ACC112 (cell line): ENCODE measurements at regions not wholly inside any gene's neighbourhood (a gene's known extent, or its start where the extent isn't known, plus 50 kb on each side); places are given as distances from the start of the nearest gene placed in this dataset.

Source experiments
- H2AFZ ChIP-seq: fragments of 200-600 bp; sonication (generic); one replicate; pipeline ENCODE4 v1.6.0; 2017; ENCODE audit warnings: antibody characterized with exemption, low read length; ENCODE audit not compliant: unreplicated experiment
- H3K27ac ChIP-seq: fragments of 200-600 bp; sonication (generic); 2 replicates; pipeline ENCODE4 v1.5.1; 2014; ENCODE audit warnings: low read depth, mild to moderate bottlenecking, antibody characterized with exemption, low read length, moderate library complexity
- H3K27me3 ChIP-seq: fragments of 200-600 bp; sonication (generic); 2 replicates; pipeline ENCODE4 v1.6.1; 2014; ENCODE audit warnings: mild to moderate bottlenecking, antibody characterized with exemption, low read length, moderate library complexity, mixed read lengths; ENCODE audit not compliant: insufficient read depth
- H3K36me3 ChIP-seq: fragments of 200-600 bp; sonication (generic); 2 replicates; pipeline ENCODE4 v1.6.1; 2016; ENCODE audit warnings: mild to moderate bottlenecking, antibody characterized with exemption, low read length, moderate library complexity, mixed read lengths; ENCODE audit not compliant: insufficient read depth
- H3K4me1 ChIP-seq: fragments of 200-600 bp; sonication (generic); one replicate; pipeline ENCODE4 v1.6.1; 2016; ENCODE audit warnings: low read length, mixed read lengths; ENCODE audit not compliant: insufficient read depth, unreplicated experiment, control insufficient read depth
- H3K4me3 ChIP-seq: fragments of 200-600 bp; sonication (generic); 2 replicates; pipeline ENCODE4 v1.5.1; 2014; ENCODE audit warnings: mild to moderate bottlenecking, low read depth, low read length
- H3K79me2 ChIP-seq: fragments of 200-600 bp; sonication (generic); one replicate; pipeline ENCODE4 v1.6.0; 2016; ENCODE audit warnings: low read length; ENCODE audit not compliant: control insufficient read depth, unreplicated experiment, insufficient read depth

GRCh38 chr1:55463814-55464475 lies 248.8 kb upstream of the USP24 start:
- Histone ChIP-seq H3K27me3 (no peaks in the 10 kb centered on the region), H3K79me2 (no peaks in the 10 kb centered on the region), H3K4me3 (no peak overlapping the region), H3K27ac (no peak overlapping the region), H3K36me3 (no peaks in the 10 kb centered on the region), H3K4me1 (no peaks in the 10 kb centered on the region), H2AFZ (no peak overlapping the region)

GRCh38 chr1:55457874-55458273 lies 242.7 kb upstream of the USP24 start:
- H3K4me3 ChIP-seq = no peak overlapping the region
- H3K36me3 ChIP-seq = peaks cover 5% of the 10 kb centered on the region
- H3K79me2 ChIP-seq = no peaks in the 10 kb centered on the region
- no peak overlapping the region for H3K27ac ChIP-seq
- no peaks in the 10 kb centered on the region for H3K27me3 ChIP-seq
- no peak overlapping the region for H2AFZ ChIP-seq
- H3K4me1 ChIP-seq = no peaks in the 10 kb centered on the region

DNA sequence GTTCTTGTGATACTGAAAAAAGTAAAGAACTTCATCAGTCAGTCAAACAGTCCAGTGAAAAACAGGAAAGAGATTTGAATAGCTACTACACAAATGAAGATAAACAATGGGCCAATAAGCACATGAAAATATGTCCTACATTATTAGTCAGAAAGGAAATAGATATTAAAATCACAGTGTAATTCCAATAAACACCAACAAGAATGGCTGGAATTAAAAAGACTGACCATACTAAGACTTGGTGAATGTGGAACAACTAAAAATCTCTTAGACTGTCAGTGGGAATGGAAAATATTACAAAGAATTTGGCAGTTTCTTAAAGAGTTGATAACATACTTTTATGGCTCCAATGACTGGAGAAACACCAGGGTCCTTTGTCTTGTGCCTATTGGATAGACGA lies 241.8 kb upstream of the USP24 start:
- peaks cover 5% of the 10 kb centered on the region for H3K36me3 ChIP-seq
- no peak overlapping the region for H3K27ac ChIP-seq
- no peaks in the 10 kb centered on the region for H3K79me2 ChIP-seq
- no peak overlapping the region for H2AFZ ChIP-seq
- no peaks in the 10 kb centered on the region for H3K27me3 ChIP-seq
- no peaks in the 10 kb centered on the region for H3K4me1 ChIP-seq
- no peak overlapping the region for H3K4me3 ChIP-seq

DNA sequence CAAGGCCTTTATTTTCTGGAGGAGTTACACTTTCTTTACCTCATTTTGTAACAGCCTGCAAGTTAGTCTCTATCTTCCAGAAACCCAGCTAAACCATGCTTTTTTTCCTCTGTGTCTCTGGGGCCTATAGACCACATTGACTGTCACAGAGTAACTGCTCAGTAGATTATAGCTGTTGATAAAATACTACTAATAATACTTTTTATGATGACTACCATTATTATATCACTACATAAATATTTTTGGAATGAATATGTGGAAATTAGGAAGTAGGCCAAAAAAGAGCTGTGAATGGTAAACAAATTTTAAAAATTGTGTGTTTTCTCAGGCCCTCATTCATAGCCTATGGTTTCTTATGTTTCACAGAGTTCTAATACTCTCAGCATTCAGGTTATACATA lies 233.1 kb upstream of the USP24 start:
- Histone ChIP-seq H3K27ac (peak overlapping the region; percentile 97), H3K4me1 (peaks cover 47% of the 10 kb centered on the region), H3K4me3 (no peak overlapping the region), H3K27me3 (no peaks in the 10 kb centered on the region), H3K36me3 (no peaks in the 10 kb centered on the region; the same call in 1 of the 2 replicates), H2AFZ (no peak overlapping the region), H3K79me2 (no peaks in the 10 kb centered on the region)

GRCh38 chr1:55447488-55447887 lies 232.3 kb upstream of the USP24 start:
- H3K79me2 ChIP-seq = no peaks in the 10 kb centered on the region
- H3K4me1 ChIP-seq = peaks cover 54% of the 10 kb centered on the region
- peak overlapping the region; percentile 97 for H3K27ac ChIP-seq
- no peak overlapping the region for H2AFZ ChIP-seq
- no peaks in the 10 kb centered on the region for H3K27me3 ChIP-seq
- no peaks in the 10 kb centered on the region; the same call in 1 of the 2 replicates for H3K36me3 ChIP-seq
- H3K4me3 ChIP-seq = no peak overlapping the region

DNA sequence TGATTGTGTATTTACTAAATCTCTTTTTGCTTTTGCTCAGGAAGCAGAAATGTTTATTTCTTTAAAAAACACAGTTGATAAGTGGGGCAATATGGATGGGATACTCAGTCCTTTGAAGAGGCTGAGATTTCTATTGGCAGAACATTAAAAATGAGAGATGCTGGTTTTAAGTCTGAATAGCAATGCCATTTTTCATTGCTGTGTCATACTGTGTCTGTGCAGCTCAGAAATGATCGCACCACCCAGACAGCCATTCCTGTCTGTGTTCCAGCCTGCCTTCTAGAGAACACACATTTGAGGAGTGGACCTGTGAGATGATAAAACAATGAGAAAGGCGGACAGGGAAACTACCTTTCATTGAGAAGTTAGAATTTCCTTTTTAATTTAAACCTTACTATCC lies 231.2 kb upstream of the USP24 start:
- Histone ChIP-seq H3K27me3 (no peaks in the 10 kb centered on the region), H3K4me3 (no peak overlapping the region), H3K27ac (peak overlapping the region; percentile 97)

DNA sequence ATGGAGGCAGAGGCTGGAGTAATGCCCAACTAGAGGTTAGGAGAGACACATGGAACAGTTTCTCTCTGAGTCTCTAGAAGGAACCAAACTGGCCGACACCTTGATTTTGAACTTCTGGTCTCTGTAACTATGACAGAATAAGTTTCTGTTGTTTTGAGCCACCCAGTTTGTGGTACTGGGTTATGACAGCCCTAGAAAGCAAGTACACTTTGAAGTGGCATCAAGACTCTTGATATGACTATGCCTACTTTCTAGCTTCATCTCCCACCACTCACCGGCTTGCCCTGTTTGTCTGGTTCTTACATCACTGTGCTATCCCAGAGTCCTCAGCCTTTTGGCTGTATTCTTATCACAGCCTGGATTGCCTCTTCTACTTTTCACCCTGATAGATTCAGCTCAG lies 230.3 kb upstream of the USP24 start:
- Histone ChIP-seq H2AFZ (no peak overlapping the region), H3K36me3 (no peaks in the 10 kb centered on the region; the same call in 1 of the 2 replicates), H3K79me2 (no peaks in the 10 kb centered on the region), H3K4me3 (no peak overlapping the region), H3K27ac (peak overlapping the region; percentile 97), H3K4me1 (peaks cover 69% of the 10 kb centered on the region), H3K27me3 (no peaks in the 10 kb centered on the region)

More for the DNA sequence above, 231.2 kb upstream of the USP24 start:
- Histone ChIP-seq H3K4me1 (peaks cover 65% of the 10 kb centered on the region), H2AFZ (peak overlapping the region; percentile 6), H3K79me2 (no peaks in the 10 kb centered on the region), H3K36me3 (no peaks in the 10 kb centered on the region; the same call in 1 of the 2 replicates)

- H3K4me1 ChIP-seq = peaks cover 69% of the 10 kb centered on the region
- H3K27ac ChIP-seq = peak overlapping the region; percentile 97
- no peak overlapping the region for H3K4me3 ChIP-seq
- no peaks in the 10 kb centered on the region for H3K79me2 ChIP-seq
- H3K27me3 ChIP-seq = no peaks in the 10 kb centered on the region
- H2AFZ ChIP-seq = no peak overlapping the region
- no peaks in the 10 kb centered on the region for H3K36me3 ChIP-seq
These were observed 229.5 kb upstream of the USP24 start for GRCh38 chr1:55444667-55445066.

- no peak overlapping the region for H2AFZ ChIP-seq
- no peak overlapping the region for H3K4me3 ChIP-seq
- H3K27me3 ChIP-seq = no peaks in the 10 kb centered on the region
- peak overlapping the region; percentile 97 for H3K27ac ChIP-seq
- no peaks in the 10 kb centered on the region for H3K79me2 ChIP-seq
- H3K4me1 ChIP-seq = peaks cover 66% of the 10 kb centered on the region
- no peaks in the 10 kb centered on the region for H3K36me3 ChIP-seq
These were observed 228.2 kb upstream of the USP24 start for GRCh38 chr1:55443175-55443915.

DNA sequence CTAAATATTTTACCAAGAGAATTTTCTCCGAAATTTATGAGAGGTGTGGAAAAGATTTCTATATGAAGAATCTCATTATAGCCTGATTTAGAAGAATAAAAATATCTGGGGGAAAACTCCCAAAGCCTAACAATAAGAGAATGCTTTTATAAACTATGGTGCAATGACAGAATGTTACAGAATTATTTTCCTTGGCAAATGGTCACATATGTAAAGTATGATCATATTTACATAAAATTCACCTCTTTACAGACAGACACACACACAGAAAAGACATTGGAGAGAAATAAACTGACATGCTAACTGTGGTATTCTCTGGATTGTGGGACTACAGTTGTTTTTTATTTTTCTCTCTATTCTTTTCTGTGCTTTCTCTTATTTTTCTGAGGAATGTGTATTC lies 226.3 kb upstream of the USP24 start:
- Histone ChIP-seq H3K27ac (peak overlapping the region; percentile 97), H3K79me2 (no peaks in the 10 kb centered on the region), H3K4me1 (peaks cover 50% of the 10 kb centered on the region), H2AFZ (no peak overlapping the region), H3K4me3 (no peak overlapping the region), H3K27me3 (no peaks in the 10 kb centered on the region), H3K36me3 (peaks cover 3% of the 10 kb centered on the region; the same call in 1 of the 2 replicates)

GRCh38 chr1:55437692-55438091 lies 222.5 kb upstream of the USP24 start:
- Histone ChIP-seq H3K27me3 (no peaks in the 10 kb centered on the region), H3K27ac (no peak overlapping the region), H2AFZ (no peak overlapping the region), H3K79me2 (no peaks in the 10 kb centered on the region), H3K4me3 (no peak overlapping the region), H3K36me3 (peaks cover 8% of the 10 kb centered on the region; the same call in 1 of the 2 replicates), H3K4me1 (peaks cover 19% of the 10 kb centered on the region)
